ENCODE measurements at regions not wholly inside any gene's neighbourhood (a gene's known extent, or its start where the extent isn't known, plus 50 kb on each side); places are given as distances from the start of the nearest gene placed in this dataset.

DNA sequence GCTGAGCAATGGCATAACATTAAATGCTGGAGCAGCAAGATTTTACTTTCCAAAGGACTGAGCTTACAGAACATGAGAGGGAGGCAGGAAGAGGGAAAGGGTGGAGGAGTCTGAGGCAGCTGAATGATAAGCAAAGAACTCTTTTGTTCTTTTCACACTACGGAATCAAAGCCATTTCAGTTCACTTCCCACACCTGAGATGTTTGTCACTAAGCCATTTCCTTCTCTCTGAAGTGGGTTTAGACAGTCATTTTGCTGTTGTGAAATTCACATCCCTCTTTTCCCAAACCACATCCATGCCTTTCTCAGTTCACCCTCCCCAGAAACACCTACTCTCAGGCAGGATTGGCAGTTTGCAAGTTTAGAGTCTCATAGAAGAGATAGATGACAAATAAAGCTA, 267.9 kb downstream of the ADGRG6 start:
- DNase-seq (ENCODE audit: extremely low spot score, unreplicated experiment) = no peak
- H3K27ac Mint-ChIP-seq = peak overlapping the region; percentile 71
- no peaks in the 10 kb centered on the region for H3K27me3 Mint-ChIP-seq
- peaks cover 4% of the 10 kb centered on the region for H3K9me3 Mint-ChIP-seq
- TF ChIP-seq CTCF (conservative IDR thresholded peaks at IDR 0.05) = no peak
- H3K36me3 Mint-ChIP-seq = no peaks in the 10 kb centered on the region
- H3K4me3 Mint-ChIP-seq = no peak overlapping the region
- H3K4me1 Mint-ChIP-seq (ENCODE audit: unreplicated experiment) = peaks cover 29% of the 10 kb centered on the region

- Mint-ChIP-seq H3K36me3 (no peaks in the 10 kb centered on the region), H3K27me3 (no peaks in the 10 kb centered on the region), H3K9me3 (peaks cover 5% of the 10 kb centered on the region), H3K27ac (peak overlapping the region; percentile 71), H3K4me3 (no peak overlapping the region), H3K4me1 (ENCODE audit: unreplicated experiment) (peaks cover 29% of the 10 kb centered on the region)
- no peak for TF ChIP-seq CTCF (conservative IDR thresholded peaks at IDR 0.05)
- no peak for DNase-seq (ENCODE audit: extremely low spot score, unreplicated experiment)
These were observed 268.4 kb downstream of the ADGRG6 start for GRCh38 chr6:142570221-142570671.

GRCh38 chr6:142592876-142593275, 291.1 kb downstream of the ADGRG6 start:
- no peaks in the 10 kb centered on the region for H3K4me1 Mint-ChIP-seq (ENCODE audit: unreplicated experiment)
- DNase-seq (ENCODE audit: extremely low spot score, unreplicated experiment) = no peak
- H3K36me3 Mint-ChIP-seq = no peaks in the 10 kb centered on the region
- H3K27ac Mint-ChIP-seq = no peak overlapping the region
- TF ChIP-seq CTCF (conservative IDR thresholded peaks at IDR 0.05) = no peak
- peaks cover 10% of the 10 kb centered on the region for H3K27me3 Mint-ChIP-seq
- H3K4me3 Mint-ChIP-seq = no peak overlapping the region
- peaks cover 8% of the 10 kb centered on the region for H3K9me3 Mint-ChIP-seq

GRCh38 chr6:142597836-142598235, 296.0 kb downstream of the ADGRG6 start:
- no peak overlapping the region for H3K4me3 Mint-ChIP-seq
- no peak overlapping the region for H3K27ac Mint-ChIP-seq
- H3K9me3 Mint-ChIP-seq = peaks cover 7% of the 10 kb centered on the region
- H3K27me3 Mint-ChIP-seq = peaks cover 13% of the 10 kb centered on the region
- no peak for DNase-seq (ENCODE audit: extremely low spot score, unreplicated experiment)
- H3K4me1 Mint-ChIP-seq (ENCODE audit: unreplicated experiment) = no peaks in the 10 kb centered on the region
- H3K36me3 Mint-ChIP-seq = no peaks in the 10 kb centered on the region
- TF ChIP-seq CTCF (conservative IDR thresholded peaks at IDR 0.05) = no peak

DNA sequence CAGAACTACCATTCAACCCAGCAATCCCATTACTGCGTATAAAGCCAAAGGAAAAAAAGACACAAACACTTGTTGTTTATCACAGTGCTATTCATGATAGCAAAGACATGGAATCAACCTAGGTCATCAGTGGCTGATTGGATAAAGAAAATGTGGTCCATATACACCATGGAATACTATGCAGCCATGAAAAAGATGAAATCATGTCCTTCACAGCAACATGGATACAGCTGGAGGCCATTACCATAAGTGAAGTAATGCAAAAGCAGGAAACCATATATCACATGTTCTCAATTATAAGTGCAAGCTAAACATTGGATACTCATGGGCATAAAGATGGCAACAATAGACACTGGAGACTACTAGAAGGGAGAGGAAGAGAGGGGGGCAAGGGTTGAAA, 299.6 kb downstream of the ADGRG6 start:
- Mint-ChIP-seq H3K4me1 (ENCODE audit: unreplicated experiment) (no peaks in the 10 kb centered on the region), H3K4me3 (no peak overlapping the region), H3K9me3 (peaks cover 7% of the 10 kb centered on the region), H3K27ac (no peak overlapping the region), H3K27me3 (peaks cover 9% of the 10 kb centered on the region), H3K36me3 (no peaks in the 10 kb centered on the region)
- DNase-seq (ENCODE audit: extremely low spot score, unreplicated experiment) = no peak
- TF ChIP-seq CTCF (conservative IDR thresholded peaks at IDR 0.05) = no peak

DNA sequence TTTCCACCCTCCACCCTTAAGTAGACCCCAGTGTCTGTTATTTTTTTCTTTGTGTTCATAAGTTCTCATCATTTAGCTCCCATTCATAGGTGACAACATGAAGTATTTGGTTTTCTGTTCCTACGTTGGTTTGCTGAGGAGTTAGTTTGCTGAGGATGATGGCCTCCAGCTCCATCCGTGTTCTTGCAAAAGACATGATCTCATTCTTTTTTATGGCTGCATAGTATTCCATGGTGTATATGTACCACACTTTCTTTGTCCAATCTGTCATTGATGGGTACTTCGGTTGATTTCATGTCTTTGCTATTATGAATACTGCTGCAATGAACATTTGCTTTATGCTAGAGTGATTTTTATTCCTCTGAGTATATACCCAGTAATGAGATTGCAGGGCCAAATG, 301.2 kb downstream of the ADGRG6 start:
- Mint-ChIP-seq H3K4me1 (ENCODE audit: unreplicated experiment) (no peaks in the 10 kb centered on the region), H3K36me3 (no peaks in the 10 kb centered on the region), H3K27ac (no peak overlapping the region), H3K9me3 (peaks cover 7% of the 10 kb centered on the region), H3K27me3 (peaks cover 6% of the 10 kb centered on the region), H3K4me3 (no peak overlapping the region)
- no peak for DNase-seq (ENCODE audit: extremely low spot score, unreplicated experiment)
- TF ChIP-seq CTCF (conservative IDR thresholded peaks at IDR 0.05) = no peak

All from type B pancreatic cell (in vitro differentiated cells).